HG02840 (cell line): ENCODE measurements at regions not wholly inside any gene's neighbourhood (a gene's known extent, or its start where the extent isn't known, plus 50 kb on each side); places are given as distances from the start of the nearest gene placed in this dataset.

Experiments
- ATAC-seq: cut with Tn5 transposase; IDR thresholded peaks from one replicate; pipeline ENCODE4 v1.9.1; 2021; ENCODE audit warnings: mild to moderate bottlenecking, moderate library complexity, moderate number of reproducible peaks; ENCODE audit not compliant: unreplicated experiment, low FRiP score

DNA sequence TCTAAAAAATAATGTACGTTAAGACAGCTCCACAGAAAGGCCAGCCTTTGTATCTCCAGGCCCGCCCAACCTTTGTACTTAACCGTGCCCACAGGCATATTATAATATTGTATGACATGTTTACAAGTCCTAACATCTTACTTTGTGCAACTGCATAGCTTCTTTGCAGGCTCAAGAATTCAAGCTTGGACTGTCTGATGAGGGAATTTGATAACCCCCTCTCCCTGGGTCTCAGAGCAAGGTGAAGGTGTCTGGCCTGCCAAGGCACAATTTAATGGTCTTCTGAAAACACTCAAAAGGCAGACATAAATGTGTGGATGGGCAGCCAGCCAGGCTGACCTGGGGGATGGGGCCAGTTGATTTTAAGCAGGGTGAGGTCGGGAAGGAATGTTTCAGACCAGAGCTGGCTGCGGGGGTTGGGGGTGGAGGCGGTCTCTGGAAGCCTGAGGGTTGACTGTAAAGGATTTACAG, 732.7 kb upstream of the FANCL start:
- no peak for ATAC-seq

DNA sequence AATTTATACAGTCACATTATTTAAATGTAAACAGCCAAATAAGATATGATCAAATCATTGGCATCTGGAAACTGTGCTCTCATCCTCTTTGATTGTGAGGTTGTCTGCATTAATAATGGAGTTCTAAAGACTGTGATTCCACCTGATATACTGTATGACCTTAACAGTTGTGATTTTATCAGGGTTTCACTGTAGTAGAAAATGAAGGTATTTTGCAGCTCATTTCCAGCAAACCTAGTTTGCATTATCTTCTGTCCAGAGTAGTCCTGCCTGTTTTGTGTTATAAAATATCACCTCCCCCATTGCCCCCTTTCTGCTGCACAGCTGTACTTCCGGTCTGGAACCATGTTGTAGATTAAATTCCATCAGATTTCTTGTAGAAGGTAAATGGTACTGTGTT, 731.6 kb upstream of the FANCL start:
- no peak for ATAC-seq

GRCh38 chr2:58971511-58972360, 730.6 kb upstream of the FANCL start:
- no peak for ATAC-seq

GRCh38 chr2:58970365-58970764, 729.2 kb upstream of the FANCL start:
- no peak for ATAC-seq

DNA sequence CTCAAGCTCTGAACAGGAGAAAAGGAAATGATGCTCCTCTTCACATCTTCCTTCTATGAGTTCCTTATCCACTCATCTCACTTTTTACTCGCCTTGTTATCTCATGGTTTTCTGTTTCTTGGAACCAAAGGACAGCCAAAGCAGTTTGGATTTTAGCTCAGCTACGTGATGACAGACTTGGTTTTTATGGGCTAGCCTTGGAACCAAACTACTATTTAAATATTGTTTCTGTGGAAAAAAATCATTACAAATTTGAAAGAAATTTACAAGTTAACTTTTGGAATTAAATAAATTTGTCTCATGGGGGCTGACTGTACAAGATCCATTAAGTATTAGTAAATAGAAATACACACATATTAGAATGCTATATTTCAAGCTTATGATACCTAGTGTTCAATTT, 727.8 kb upstream of the FANCL start:
- no peak for ATAC-seq

- ATAC-seq, result no peak
Observed at GRCh38 chr2:58967736-58968135, 726.6 kb upstream of the FANCL start.

DNA sequence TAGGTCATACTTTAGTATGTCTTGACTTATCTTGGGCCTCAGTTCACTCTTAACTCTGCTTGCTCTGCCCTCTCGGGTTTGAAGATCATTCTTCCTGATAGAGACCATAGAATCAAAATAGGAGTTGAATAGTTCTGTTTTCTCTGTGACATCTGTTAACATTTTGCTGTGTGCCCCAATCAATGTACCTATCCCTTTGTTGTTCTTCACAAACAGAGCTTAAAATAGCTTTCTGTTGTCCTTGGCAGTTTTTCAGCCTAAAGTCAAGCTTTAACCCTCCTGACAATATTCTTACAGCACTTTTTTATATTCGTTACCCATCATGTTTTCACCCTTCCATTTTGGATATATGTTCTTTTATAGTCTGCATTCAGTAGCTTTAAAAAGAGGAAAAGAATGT, 724.5 kb upstream of the FANCL start:
- ATAC-seq, result no peak

- ATAC-seq, result no peak
Observed at GRCh38 chr2:58959996-58960395, 718.9 kb upstream of the FANCL start.

GRCh38 chr2:58957188-58957840, 716.2 kb upstream of the FANCL start:
- ATAC-seq, result no peak

GRCh38 chr2:58954880-58955385, 713.8 kb upstream of the FANCL start:
- no peak for ATAC-seq

GRCh38 chr2:58951722-58952121, 710.6 kb upstream of the FANCL start:
- ATAC-seq, result no peak

- ATAC-seq, result no peak
Observed at GRCh38 chr2:58950795-58951462, 709.8 kb upstream of the FANCL start.

DNA sequence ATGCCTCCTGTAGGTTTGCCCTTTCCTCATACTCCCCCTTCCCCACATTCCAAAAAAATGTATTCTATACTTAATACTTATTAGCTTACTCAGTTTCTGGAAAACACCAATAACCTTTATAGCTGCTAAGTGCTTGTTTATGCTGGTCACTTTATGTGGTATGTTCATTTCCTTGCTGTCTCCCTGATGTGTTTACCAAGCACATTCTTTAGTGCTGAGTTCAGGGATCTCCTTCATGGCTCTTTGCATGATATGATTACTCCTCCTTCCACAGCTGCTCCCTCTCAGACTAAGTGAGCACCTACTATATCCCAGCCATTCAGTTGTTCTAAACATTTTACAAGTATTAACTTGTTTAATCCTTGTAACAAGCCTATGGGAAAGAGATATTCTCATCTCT, 698.3 kb upstream of the FANCL start:
- ATAC-seq, result no peak

GRCh38 chr2:58938988-58939387, 697.9 kb upstream of the FANCL start:
- no peak for ATAC-seq

DNA sequence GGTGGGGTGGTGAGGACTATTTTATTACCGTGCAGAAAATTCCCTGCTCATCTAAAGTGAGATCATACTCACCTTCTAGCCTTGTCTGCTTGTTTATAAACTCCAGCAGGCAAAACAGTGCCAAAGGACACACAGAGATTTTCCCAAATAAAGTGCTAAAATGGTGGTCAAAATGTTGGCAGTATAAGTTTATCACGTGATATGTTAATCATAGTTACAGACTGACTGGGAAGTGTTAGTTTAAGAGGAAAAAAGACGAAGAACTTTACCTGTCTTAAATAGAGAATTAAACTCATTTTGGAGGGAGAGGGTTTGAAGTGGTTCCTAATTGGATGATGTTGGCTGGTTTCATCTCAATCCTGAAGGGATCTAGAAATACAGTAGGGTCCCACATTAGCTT, 691.7 kb upstream of the FANCL start:
- ATAC-seq, result no peak

- ATAC-seq, result no peak
Observed at GRCh38 chr2:58930537-58930936, 689.4 kb upstream of the FANCL start.

DNA sequence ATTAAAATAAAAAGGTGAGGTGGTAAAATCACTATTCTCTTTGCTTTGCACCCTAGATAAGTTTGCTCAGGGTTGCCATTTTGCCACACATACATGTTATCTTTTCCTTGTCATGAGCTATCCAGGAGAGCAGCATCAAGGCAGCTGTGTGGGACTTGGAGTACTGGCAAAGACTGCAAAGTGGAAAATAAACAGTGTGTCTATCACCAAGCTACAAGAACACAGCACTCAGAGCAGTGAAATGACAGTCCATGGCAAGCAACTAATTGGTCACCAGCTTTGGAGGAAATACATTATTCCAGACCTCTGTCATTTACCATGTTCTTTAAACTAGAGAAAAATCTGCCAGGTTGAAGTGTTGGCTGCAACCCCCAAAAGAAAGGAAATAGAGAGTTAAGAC, 687.8 kb upstream of the FANCL start:
- ATAC-seq, result no peak

GRCh38 chr2:58928391-58928790, 687.3 kb upstream of the FANCL start:
- ATAC-seq, result no peak

DNA sequence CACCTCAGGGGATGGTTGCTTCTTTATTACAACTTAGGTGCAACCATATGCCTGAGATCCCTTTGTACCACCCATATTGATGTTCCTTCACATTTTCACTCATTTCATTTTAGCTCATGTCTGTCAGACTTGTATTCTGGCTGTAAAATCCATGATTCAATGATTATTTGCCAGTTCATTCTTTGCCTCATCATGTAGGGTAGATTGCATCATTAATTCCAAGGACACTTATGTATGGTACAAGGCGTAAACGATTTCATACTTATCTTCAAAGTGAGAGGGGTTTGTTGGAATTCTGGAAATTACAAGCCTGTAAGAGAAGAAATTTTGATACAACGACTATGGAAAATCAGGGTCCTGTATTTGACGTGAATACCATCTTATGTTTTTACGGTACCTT, 685.0 kb upstream of the FANCL start:
- no peak for ATAC-seq

DNA sequence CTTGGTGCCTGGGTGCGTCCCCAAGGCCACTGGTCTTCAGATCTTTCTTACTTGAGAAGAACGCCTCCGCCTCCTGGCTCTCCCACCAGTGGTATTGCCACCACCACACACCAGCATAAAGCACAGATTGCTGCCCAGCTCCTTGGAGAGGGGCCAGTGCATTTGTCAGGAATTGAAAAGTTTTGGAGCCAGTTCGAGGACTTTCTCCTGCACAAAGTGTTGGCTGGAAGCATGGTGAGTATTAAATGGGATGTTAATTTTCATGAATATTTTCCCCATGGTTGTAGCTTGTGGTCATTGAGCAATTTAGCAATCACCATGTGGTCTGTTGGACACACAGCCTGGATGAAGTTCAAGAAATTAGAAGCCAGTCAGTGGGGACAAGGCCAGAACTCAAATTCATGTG, 684.6 kb upstream of the FANCL start:
- no peak for ATAC-seq

- no peak for ATAC-seq
Observed at GRCh38 chr2:58923869-58924268, 682.7 kb upstream of the FANCL start.
